ENCODE measurements at regions not wholly inside any gene's neighbourhood (a gene's known extent, or its start where the extent isn't known, plus 50 kb on each side); places are given as distances from the start of the nearest gene placed in this dataset.

GRCh38 chr16:31713945-31714902 is 159.4 kb upstream of the ZNF267 start:
- WGBS, 2 experiments (ENCODE audit: insufficient coverage in 1 of 2, insufficient read length in 1 of 2) = 56 to 74% methylated on average over 6 to 10 of the region's 12 CpGs
- DNase-seq = peak; percentile 90

GRCh38 chr16:31714903-31715504 is 158.6 kb upstream of the ZNF267 start:
- Mint-ChIP-seq H3K4me1 (peaks cover 25% of the 10 kb centered on the region), H3K36me3 (ENCODE audit: low read depth) (peaks cover 49% of the 10 kb centered on the region), H3K27me3 (ENCODE audit: insufficient read depth) (no peaks in the 10 kb centered on the region), H3K4me3 (peak overlapping the region; percentile 96), H3K27ac (peak overlapping the region; percentile 100), H3K9me3 (no peaks in the 10 kb centered on the region)
- H3K27me3 ChIP-seq (ENCODE audit: control insufficient read depth, insufficient read depth, low read length, poor library complexity, severe bottlenecking) = no peaks in the 10 kb centered on the region
- 80 to 100% methylated on average over 1 to 2 of the region's 2 CpGs for WGBS, 2 experiments (ENCODE audit: insufficient coverage in 1 of 2, insufficient read length in 1 of 2)
- peaks cover 2% of the 10 kb centered on the region for H3K4me1 ChIP-seq (ENCODE audit: control insufficient read depth, insufficient read depth, low read length)
- H3K9me3 ChIP-seq (ENCODE audit: control insufficient read depth, low read length) = no peaks in the 10 kb centered on the region
- DNase-seq = no peak
- no peak for TF ChIP-seq CTCF (conservative IDR thresholded peaks at IDR 0.05)
- H3K27ac ChIP-seq (ENCODE audit: low read depth, low read length) = no peak overlapping the region
- H3K4me3 ChIP-seq (ENCODE audit: low read length) = peak overlapping the region; percentile 93
- peaks cover 16% of the 10 kb centered on the region for H3K36me3 ChIP-seq (ENCODE audit: control insufficient read depth, insufficient read depth, low read length)
- H3K9ac ChIP-seq (ENCODE audit: extremely low read depth, low read length, poor library complexity, severe bottlenecking) = peak overlapping the region; percentile 96

More at GRCh38 chr16:31713945-31714902, 159.4 kb upstream of the ZNF267 start:
- Mint-ChIP-seq H3K36me3 (ENCODE audit: low read depth) (peaks cover 49% of the 10 kb centered on the region), H3K4me3 (peak overlapping the region; percentile 96), H3K27me3 (ENCODE audit: insufficient read depth) (no peaks in the 10 kb centered on the region), H3K27ac (peak overlapping the region; percentile 100), H3K4me1 (peaks cover 25% of the 10 kb centered on the region), H3K9me3 (no peaks in the 10 kb centered on the region)
- peaks cover 2% of the 10 kb centered on the region for H3K4me1 ChIP-seq (ENCODE audit: control insufficient read depth, insufficient read depth, low read length)
- peak overlapping the region; percentile 96 for H3K9ac ChIP-seq (ENCODE audit: extremely low read depth, low read length, poor library complexity, severe bottlenecking)
- H3K4me3 ChIP-seq (ENCODE audit: low read length) = peak overlapping the region; percentile 93
- peak; percentile 83 for TF ChIP-seq CTCF (conservative IDR thresholded peaks at IDR 0.05)
- H3K27ac ChIP-seq (ENCODE audit: low read depth, low read length) = peak overlapping the region; percentile 97
- H3K36me3 ChIP-seq (ENCODE audit: control insufficient read depth, insufficient read depth, low read length) = peaks cover 16% of the 10 kb centered on the region
- no peaks in the 10 kb centered on the region for H3K27me3 ChIP-seq (ENCODE audit: control insufficient read depth, insufficient read depth, low read length, poor library complexity, severe bottlenecking)
- no peaks in the 10 kb centered on the region for H3K9me3 ChIP-seq (ENCODE audit: control insufficient read depth, low read length)

GRCh38 chr16:31715915-31716314 is 157.7 kb upstream of the ZNF267 start:
- H3K4me1 Mint-ChIP-seq = peaks cover 25% of the 10 kb centered on the region
- 94 to 100% methylated on average over 3 to 4 of the region's 4 CpGs for WGBS, 2 experiments (ENCODE audit: insufficient coverage in 1 of 2, insufficient read length in 1 of 2)
- Histone ChIP-seq H3K27ac (ENCODE audit: low read depth, low read length) (no peak overlapping the region), H3K9me3 (ENCODE audit: control insufficient read depth, low read length) (no peaks in the 10 kb centered on the region), H3K27me3 (ENCODE audit: control insufficient read depth, insufficient read depth, low read length, poor library complexity, severe bottlenecking) (no peaks in the 10 kb centered on the region), H3K4me1 (ENCODE audit: control insufficient read depth, insufficient read depth, low read length) (peaks cover 2% of the 10 kb centered on the region), H3K9ac (ENCODE audit: extremely low read depth, low read length, poor library complexity, severe bottlenecking) (no peak overlapping the region), H3K4me3 (ENCODE audit: low read length) (no peak overlapping the region), H3K36me3 (ENCODE audit: control insufficient read depth, insufficient read depth, low read length) (peaks cover 20% of the 10 kb centered on the region)
- no peak for TF ChIP-seq CTCF (conservative IDR thresholded peaks at IDR 0.05)
- no peaks in the 10 kb centered on the region for H3K27me3 Mint-ChIP-seq (ENCODE audit: insufficient read depth)
- peaks cover 49% of the 10 kb centered on the region for H3K36me3 Mint-ChIP-seq (ENCODE audit: low read depth)
- DNase-seq = no peak
- H3K4me3 Mint-ChIP-seq = no peak overlapping the region
- H3K27ac Mint-ChIP-seq = no peak overlapping the region
- H3K9me3 Mint-ChIP-seq = no peaks in the 10 kb centered on the region

Data from endodermal cell (in vitro differentiated cells).